Fibroblast of the aortic adventitia (primary cell): ENCODE measurements at regions not wholly inside any gene's neighbourhood (a gene's known extent, or its start where the extent isn't known, plus 50 kb on each side); places are given as distances from the start of the nearest gene placed in this dataset.
"Not testable (repeated sequence)": the region's sequence is repeated elsewhere in the genome, so short reads cannot be mapped to it uniquely, and the experiment has no call there.

ENCODE experiments used
- DNase-seq: peaks from one replicate; pipeline ENCODE4 v3.0.0-alpha.2; 2010; ENCODE audit warnings: low read depth
- H3K4me3 ChIP-seq: 2 replicates; pipeline ENCODE4 v1.5.1; 2011; ENCODE audit warnings: low read depth, mild to moderate bottlenecking, control low read depth, low read length, moderate library complexity
- CTCF ChIP-seq: IDR thresholded peaks from 2 replicates; pipeline ENCODE4 v1.5.1; 2011; ENCODE audit warnings: mild to moderate bottlenecking, low read length, control low read depth, inconsistent platforms; ENCODE audit not compliant: insufficient read depth

DNA sequence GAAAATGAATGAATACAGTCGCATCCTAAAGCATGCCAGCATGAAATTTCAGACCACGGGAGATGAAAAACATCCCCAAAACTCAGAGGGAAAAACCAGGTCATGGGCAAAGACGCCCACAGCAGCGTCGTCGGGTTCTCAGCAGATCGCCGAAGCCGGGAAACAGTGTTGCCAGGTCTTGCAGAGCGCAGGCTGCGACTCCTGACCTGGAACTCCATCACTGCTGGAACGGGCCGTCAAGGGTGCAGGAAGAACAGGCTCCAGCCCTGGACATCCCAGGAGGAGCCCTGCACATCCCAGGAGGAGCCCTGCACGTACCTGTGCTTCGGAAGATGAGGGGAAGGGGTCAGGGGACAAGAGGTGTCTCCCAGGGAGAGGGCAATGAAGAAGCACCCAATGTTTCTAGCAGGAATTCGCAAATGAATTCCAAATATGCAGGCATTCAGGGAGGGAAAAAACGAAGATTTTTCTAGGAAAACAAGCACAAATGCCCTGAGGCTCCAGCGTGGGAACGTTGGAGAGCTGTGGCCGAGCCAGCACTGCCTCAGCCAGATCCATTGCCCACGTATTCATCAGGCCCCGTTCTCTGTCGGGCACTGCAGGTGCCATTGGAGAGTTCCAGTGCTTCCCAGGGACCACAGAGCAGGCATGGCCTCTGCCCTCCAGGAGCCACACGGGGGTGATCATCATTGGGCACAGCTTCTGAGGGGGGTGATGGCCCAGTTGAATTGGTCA is 1110.4 kb downstream of the BRD1 start:
- no peak overlapping the region for H3K4me3 ChIP-seq
- no peak for TF ChIP-seq CTCF
- DNase-seq = no peak

DNA sequence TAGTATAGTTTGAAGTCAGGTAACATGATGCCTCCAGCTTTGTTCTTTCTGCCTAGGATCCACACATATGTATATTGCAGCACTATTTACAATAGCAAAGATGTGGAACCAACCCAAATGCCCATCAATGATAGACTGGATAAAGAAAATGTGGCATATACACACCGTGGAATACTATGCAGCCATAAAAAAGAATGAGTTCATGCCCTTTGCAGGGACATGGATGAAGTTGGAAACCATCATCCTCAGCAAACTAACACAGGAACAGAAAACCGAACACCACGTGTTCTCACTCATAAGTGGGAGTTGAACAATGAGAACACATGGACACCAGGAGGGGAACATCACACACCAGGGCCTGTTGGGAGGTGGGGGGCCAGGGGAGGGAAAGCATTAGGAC is 1111.5 kb downstream of the BRD1 start:
- DNase-seq, H3K4me3 ChIP-seq: not testable (repeated sequence)

GRCh38 chr22:48715511-48715910 is 1112.2 kb downstream of the BRD1 start:
- no peak for TF ChIP-seq CTCF
- no peak overlapping the region for H3K4me3 ChIP-seq
- DNase-seq = no peak

- no peak for TF ChIP-seq CTCF
- no peak overlapping the region for H3K4me3 ChIP-seq
- no peak for DNase-seq
These were observed 1113.4 kb downstream of the BRD1 start for GRCh38 chr22:48714231-48714630.

DNA sequence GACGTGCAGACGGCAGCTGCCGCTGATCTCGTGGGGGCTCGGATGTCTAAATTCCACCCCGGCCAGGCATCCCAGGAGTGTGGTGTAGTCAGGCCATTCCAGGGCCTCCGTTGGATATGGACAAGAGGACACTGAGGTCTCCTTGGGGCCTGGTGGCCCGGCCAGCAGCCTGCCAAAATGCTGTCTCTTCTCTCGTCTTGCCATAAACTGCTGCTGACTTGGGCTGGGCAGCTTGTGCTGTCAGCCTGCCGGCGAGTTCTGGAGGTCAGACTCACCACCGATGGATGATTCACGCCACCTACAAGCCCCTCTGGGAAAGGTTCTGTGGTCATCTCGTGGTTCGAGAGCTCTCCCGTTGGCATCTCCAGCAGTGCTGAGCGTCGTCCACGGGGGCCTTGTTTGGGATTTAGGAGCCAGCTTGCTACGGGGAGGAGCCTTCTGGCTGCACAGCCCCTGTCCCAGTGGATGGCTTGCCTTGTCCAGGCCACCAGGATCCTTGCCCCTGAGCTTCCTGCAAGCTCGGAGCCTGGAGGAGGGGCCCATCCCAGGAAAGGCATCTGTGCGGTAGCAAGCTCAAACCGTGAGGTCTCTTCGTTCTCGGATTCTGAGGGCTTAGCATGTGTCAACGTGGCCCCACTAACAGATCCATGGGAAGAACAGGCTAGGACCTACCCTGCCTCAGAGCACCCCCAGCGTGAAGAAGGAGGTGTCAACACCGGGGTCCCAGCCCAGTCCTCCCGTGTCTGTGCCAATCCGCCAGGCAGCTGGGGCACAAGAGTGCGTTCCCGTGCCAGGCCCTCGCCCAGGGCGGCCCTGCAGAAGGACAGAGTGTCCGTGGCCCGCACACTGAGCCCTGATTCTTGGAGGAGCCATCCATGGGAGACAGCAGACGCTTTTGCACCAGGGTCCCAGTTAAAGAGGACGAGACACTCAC is 1114.1 kb downstream of the BRD1 start:
- no peak for DNase-seq
- no peak for TF ChIP-seq CTCF
- H3K4me3 ChIP-seq = no peak overlapping the region

DNA sequence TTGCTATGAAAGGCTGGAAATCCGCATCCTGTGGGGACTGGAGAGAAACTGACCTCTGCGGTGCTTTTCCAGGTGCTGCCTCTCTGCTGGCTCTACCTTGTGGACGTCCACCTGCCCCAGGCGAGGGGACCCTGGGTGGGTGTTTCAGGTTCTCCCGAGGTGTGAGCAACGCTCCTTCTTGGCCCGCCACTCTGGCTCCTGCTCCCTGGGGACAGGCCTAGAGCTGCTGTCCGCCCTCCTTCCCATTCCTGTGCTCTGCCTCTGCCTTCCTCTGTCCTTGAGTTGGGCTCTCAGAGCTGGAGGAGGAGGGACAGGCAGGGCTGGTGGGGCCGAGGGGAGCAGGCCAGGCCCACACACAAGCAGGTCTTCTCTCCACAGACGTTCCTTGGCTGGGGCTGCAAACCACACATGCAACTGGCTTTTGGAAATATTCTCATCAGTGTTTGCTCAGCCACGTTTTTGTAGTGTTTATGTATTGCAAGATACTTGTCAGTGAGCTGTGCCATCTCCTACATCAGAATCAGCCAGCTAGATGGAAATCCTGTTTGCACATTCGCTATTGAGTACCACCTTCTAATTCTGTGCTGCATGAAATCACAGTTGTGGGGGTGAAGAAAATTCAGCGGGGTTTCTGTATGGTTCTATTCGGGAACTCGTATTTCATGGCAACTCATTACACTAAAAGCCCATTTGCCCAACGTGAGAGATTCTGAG is 1115.0 kb downstream of the BRD1 start:
- DNase-seq = no peak
- H3K4me3 ChIP-seq = no peak overlapping the region
- TF ChIP-seq CTCF = no peak

DNA sequence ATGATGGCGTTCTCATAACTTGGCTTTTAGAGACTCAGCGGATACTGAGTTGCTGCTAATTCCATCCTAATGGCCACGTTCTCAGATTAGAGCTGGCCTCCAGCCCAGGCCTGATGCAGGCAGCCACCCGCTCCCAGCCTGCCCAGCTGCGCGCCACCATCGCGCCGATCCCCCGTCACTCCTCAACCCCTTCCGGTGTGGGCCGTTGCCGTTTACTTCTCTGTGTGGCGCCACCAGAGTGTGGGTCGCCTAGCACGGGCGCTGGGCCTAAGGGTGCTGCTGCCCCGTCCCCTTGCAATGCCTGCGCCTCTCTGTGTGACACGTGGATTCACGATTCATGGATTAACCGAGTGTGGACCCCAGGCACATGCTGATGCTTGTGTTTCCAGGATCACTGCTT is 1116.0 kb downstream of the BRD1 start:
- no peak for TF ChIP-seq CTCF
- H3K4me3 ChIP-seq = no peak overlapping the region
- no peak for DNase-seq
